GM12874 (cell line): ENCODE measurements at regions not wholly inside any gene's neighbourhood (a gene's known extent, or its start where the extent isn't known, plus 50 kb on each side); places are given as distances from the start of the nearest gene placed in this dataset.

ENCODE experiments used
- CTCF ChIP-seq: IDR thresholded peaks from 2 replicates; pipeline ENCODE4 v1.5.1; 2011; ENCODE audit warnings: low read depth, mild to moderate bottlenecking, control low read depth, low read length, moderate library complexity; ENCODE audit not compliant: insufficient read depth

DNA sequence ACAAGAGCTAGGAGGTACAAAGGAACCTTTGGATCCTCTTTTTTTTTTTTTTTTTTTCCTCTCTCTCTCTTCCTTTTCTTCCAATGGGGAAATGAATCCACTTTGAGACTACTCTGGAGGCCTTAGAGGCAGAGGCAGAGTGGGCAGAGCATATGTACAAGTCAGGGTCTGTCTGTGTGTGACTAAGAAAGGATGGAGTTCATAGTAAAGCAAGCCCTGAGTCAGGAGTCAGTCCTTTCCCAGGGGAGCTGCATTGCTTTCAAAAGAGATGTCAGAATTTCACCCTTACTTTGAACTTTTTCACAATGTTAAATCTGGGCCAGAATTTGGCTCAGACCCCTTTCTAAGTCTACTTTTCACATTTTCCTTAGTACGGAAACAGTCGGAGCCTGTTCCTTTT is 792.4 kb upstream of the C9orf72 start:
- TF ChIP-seq CTCF: no peak

GRCh38 chr9:28378231-28378630 is 805.0 kb upstream of the C9orf72 start:
- TF ChIP-seq CTCF: no peak

DNA sequence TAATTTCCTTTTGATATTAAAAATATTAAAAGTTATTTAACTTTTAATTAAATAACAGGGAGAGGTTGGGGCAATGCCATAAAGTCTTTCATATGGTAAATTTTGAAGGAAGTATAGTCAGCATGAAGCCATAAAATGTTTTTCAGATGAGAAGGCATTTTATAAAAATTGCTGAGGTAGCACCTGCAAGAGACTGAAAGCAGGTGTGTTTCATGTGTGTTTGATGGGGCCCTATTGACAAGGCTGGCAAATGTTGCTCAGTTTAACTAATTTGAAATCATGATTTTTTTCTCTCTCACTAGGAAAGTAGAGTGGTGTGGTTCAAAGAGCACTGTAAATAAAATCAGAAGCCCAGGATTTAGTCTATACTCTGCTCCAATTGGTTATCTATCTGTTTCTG is 805.8 kb upstream of the C9orf72 start:
- TF ChIP-seq CTCF: no peak

DNA sequence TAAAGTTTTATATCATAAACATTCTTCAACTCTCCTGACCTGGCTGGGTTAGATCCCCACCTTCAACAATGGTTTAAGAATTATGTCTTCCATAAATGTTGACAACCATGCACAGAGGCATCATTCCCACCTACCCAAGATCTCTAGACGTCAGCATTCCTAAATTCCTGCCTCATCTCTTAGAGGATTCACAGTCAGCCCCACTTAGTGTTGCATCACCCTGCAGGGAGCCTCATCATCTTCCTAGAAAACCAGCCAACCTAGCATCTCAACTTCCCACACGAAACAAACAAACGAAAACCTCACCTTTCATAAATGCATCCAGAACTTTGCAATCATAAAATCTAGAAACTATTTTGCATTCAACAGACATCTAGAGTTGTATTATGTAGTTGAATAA is 816.1 kb upstream of the C9orf72 start:
- no peak for TF ChIP-seq CTCF

DNA sequence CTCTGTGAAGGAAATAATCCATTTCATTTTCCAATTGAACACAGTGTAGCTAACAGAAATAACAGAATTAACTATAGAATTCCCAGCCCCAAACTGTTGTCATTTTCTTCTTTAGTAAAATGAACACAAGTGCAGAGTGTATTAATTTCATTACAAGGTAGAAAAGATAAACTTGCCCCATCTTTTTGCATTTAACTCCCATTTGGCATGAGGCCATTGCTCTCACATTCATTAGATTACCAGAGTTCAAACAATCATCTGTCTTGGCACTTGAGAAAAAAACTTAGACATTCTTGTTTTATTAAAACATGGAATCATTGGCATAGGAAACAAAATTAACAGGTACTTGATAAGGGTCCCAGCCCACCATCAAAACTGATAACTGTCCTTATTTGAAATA is 821.5 kb upstream of the C9orf72 start:
- TF ChIP-seq CTCF: no peak

DNA sequence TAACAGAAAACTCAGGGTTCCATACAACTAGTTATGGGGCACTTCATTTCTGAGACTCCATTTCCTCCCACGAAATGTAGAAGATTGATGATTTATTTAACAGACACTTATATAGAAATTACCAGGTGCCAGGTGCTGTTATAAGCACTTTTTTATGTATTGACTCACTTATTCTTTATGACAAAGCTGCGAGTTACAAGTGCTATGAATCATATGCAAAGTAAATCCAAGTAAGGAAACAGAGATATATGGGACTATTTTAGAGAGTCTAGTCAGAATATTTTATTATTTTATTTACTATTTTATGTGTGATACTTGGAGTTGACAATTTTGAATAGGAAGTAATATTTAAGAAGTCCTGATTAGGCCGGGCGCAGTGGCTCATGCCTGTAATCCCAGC is 822.8 kb upstream of the C9orf72 start:
- no peak for TF ChIP-seq CTCF

DNA sequence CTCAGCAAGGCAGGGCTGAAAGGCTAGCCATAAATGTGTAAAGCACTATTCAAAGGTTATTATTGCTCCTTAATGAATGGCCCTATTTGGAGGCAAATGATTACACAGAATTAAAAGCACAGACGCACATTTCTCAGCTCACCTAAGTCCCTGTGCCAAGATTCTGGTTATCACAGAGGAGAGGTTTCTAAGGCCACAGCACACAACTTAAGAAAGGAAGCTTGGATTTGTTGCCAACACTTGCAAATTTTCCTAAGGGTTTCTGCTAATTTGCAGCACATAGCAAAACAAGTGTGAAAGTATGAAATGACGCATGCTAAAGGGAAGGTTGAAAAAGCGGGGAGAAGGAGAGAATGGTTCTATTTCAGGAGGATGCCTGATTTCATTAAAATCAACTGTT is 834.1 kb upstream of the C9orf72 start:
- TF ChIP-seq CTCF: no peak

GRCh38 chr9:28409919-28410318 is 836.6 kb upstream of the C9orf72 start:
- TF ChIP-seq CTCF: no peak
